ENCODE measurements at regions not wholly inside any gene's neighbourhood (a gene's known extent, or its start where the extent isn't known, plus 50 kb on each side); places are given as distances from the start of the nearest gene placed in this dataset.

DNA sequence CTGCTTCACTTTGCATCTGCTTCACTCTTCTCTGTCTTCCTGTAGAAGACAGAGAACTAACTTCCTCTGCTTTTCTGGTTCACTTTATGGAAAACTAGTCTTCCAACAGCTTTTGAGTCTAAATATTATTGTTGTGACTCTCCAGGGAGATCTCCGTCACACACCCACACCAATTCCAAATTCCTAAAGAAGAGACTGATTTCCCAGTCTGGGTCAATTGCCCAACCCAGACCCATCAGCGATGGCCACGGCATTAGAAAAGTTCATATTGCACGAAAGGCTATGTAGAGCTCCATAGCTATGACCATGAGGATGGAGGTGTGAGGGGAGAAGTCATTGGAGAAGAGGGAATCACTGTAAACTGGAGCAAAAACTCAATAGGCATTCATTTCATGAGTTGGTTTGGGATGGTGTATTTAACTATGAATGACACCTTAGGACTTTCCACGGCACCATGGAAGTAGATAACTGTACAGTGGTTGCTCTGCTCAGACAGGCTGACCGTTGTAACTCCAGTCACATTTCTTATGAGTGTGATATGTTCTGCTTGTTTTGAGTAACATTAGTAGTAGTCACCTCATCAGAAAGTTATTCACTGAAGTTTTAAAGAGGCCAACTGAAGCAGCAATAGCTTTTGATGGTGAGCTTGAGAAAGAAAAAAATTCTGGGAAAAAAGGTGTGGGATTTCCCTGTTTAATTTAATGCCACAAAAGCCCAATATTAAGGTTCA lies 78.1 kb upstream of the MAMDC2 start:
- no peaks in the 10 kb centered on the region for H4K20me1 ChIP-seq (ENCODE audit: control insufficient read depth, insufficient read depth, low read depth, low read length)
- H3K36me3 ChIP-seq (ENCODE audit: control insufficient read depth, low read length), result no peaks in the 10 kb centered on the region
- no peak for TF ChIP-seq EZH2phosphoT487 (IDR thresholded peaks at IDR 0.05; ENCODE audit: borderline replicate concordance, low read length)
- TF ChIP-seq, protein P1, sequence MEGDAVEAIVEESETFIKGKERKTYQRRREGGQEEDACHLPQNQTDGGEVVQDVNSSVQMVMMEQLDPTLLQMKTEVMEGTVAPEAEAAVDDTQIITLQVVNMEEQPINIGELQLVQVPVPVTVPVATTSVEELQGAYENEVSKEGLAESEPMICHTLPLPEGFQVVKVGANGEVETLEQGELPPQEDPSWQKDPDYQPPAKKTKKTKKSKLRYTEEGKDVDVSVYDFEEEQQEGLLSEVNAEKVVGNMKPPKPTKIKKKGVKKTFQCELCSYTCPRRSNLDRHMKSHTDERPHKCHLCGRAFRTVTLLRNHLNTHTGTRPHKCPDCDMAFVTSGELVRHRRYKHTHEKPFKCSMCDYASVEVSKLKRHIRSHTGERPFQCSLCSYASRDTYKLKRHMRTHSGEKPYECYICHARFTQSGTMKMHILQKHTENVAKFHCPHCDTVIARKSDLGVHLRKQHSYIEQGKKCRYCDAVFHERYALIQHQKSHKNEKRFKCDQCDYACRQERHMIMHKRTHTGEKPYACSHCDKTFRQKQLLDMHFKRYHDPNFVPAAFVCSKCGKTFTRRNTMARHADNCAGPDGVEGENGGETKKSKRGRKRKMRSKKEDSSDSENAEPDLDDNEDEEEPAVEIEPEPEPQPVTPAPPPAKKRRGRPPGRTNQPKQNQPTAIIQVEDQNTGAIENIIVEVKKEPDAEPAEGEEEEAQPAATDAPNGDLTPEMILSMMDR (IDR thresholded peaks at IDR 0.05; ENCODE audit: low read depth, low read length, poor library complexity, severe bottlenecking), result no peak
- H3K27me3 ChIP-seq (ENCODE audit: control insufficient read depth, low read length), result peaks cover 18% of the 10 kb centered on the region
- H3K4me3 ChIP-seq (ENCODE audit: low read length), result no peak overlapping the region
- H3K79me2 ChIP-seq (ENCODE audit: control insufficient read depth, low read length), result no peaks in the 10 kb centered on the region
- no peak overlapping the region for H3K4me2 ChIP-seq (ENCODE audit: low read length)
- no peaks in the 10 kb centered on the region for H3K9me3 ChIP-seq (ENCODE audit: control insufficient read depth, insufficient read depth, low read length)
- H3K27ac ChIP-seq (ENCODE audit: low read depth, low read length), result no peak overlapping the region
- H3F3A ChIP-seq (ENCODE audit: control insufficient read depth, insufficient read depth), result no peaks in the 10 kb centered on the region
- no peaks in the 10 kb centered on the region for H3K9me2 ChIP-seq (replicated peaks; ENCODE audit: control insufficient read depth, low read length)
- no peaks in the 10 kb centered on the region for H3K4me1 ChIP-seq (ENCODE audit: control insufficient read depth, low read length)

DNA sequence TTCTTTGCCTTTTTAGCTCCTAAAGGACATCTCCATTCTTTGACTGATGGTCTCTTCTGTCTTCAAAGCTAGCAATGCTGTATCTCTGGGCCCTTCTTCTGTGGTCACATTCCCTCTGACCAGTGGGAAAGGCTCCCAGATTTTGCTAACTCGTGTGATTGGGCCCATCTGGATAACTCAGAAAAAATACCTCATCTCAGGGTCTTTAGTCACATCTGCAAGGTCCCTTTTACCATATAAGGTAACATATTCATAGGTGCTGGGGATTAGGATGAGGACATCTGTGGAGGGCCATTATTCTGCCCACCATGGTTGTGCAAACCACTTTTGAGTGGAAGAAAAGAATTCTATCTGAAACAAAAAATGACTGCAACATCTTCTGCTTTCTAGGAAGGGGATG lies 76.3 kb upstream of the MAMDC2 start:
- H4K20me1 ChIP-seq (ENCODE audit: control insufficient read depth, insufficient read depth, low read depth, low read length), result no peaks in the 10 kb centered on the region

GRCh38 chr9:69970001-69970533 lies 73.6 kb upstream of the MAMDC2 start:
- Histone ChIP-seq H3K27ac (ENCODE audit: low read depth, low read length) (no peak overlapping the region), H3K4me2 (ENCODE audit: low read length) (no peak overlapping the region), H3K4me1 (ENCODE audit: control insufficient read depth, low read length) (no peaks in the 10 kb centered on the region), H4K20me1 (ENCODE audit: control insufficient read depth, insufficient read depth, low read depth, low read length) (no peaks in the 10 kb centered on the region), H3K4me3 (ENCODE audit: low read length) (no peak overlapping the region), H3K36me3 (ENCODE audit: control insufficient read depth, low read length) (no peaks in the 10 kb centered on the region), H3K9me3 (ENCODE audit: control insufficient read depth, insufficient read depth, low read length) (no peaks in the 10 kb centered on the region), H3K79me2 (ENCODE audit: control insufficient read depth, low read length) (no peaks in the 10 kb centered on the region), H3K9me2 (replicated peaks; ENCODE audit: control insufficient read depth, low read length) (no peaks in the 10 kb centered on the region), H3K27me3 (ENCODE audit: control insufficient read depth, low read length) (peaks cover 11% of the 10 kb centered on the region), H3F3A (ENCODE audit: control insufficient read depth, insufficient read depth) (no peaks in the 10 kb centered on the region)
- TF ChIP-seq, protein P1 (IDR thresholded peaks at IDR 0.05; ENCODE audit: low read depth, low read length, poor library complexity, severe bottlenecking), result no peak
- TF ChIP-seq EZH2phosphoT487 (IDR thresholded peaks at IDR 0.05; ENCODE audit: borderline replicate concordance, low read length), result no peak

More for the DNA sequence above, 76.3 kb upstream of the MAMDC2 start:
- Histone ChIP-seq H3K27ac (ENCODE audit: low read depth, low read length) (no peak overlapping the region), H3K4me3 (ENCODE audit: low read length) (no peak overlapping the region), H3K4me1 (ENCODE audit: control insufficient read depth, low read length) (no peaks in the 10 kb centered on the region), H3K36me3 (ENCODE audit: control insufficient read depth, low read length) (no peaks in the 10 kb centered on the region), H3K4me2 (ENCODE audit: low read length) (no peak overlapping the region), H3K9me3 (ENCODE audit: control insufficient read depth, insufficient read depth, low read length) (no peaks in the 10 kb centered on the region), H3K27me3 (ENCODE audit: control insufficient read depth, low read length) (peaks cover 13% of the 10 kb centered on the region), H3K79me2 (ENCODE audit: control insufficient read depth, low read length) (no peaks in the 10 kb centered on the region), H3F3A (ENCODE audit: control insufficient read depth, insufficient read depth) (no peaks in the 10 kb centered on the region), H3K9me2 (replicated peaks; ENCODE audit: control insufficient read depth, low read length) (no peaks in the 10 kb centered on the region)
- TF ChIP-seq EZH2phosphoT487 (IDR thresholded peaks at IDR 0.05; ENCODE audit: borderline replicate concordance, low read length), result no peak
- TF ChIP-seq, protein P1 (IDR thresholded peaks at IDR 0.05; ENCODE audit: low read depth, low read length, poor library complexity, severe bottlenecking), result no peak
